ENCODE measurements at regions not wholly inside any gene's neighbourhood (a gene's known extent, or its start where the extent isn't known, plus 50 kb on each side); places are given as distances from the start of the nearest gene placed in this dataset.

DNA sequence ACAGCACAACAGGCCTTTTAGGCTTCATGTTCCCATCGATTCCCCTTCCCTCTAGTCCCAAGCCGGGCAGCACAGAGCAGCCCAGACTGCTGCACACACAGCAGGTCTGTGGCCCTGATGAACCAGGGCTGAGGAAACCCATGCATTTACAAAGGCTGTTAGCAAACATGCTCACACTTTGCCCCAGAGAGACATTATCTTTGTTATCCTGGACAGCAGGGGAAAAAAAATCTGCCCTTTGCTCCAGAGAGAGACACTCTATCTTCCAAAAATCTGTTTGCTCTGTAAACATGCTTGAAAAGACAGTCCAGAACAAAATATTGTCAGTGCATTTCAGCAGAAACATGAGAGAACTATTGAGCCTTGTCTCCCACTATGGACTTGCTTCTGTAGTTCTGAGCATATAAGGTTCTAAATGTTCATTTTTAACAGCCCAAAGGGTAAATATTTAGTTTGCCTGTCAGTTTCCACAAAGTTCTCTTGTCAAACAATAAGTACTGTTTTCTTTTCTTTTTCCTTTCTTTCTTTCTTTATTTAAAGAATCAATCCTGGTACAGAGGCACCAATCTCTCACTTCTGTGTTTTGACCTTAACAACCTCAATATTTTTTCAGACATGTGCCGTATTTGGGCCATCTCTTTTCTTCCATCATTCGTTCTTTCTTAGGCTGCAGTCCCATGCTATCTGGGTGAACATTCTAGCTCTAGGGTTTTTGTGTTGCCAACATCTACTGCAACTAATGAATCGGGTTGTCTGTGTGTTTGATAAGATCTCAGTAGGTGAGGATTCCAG is 468.0 kb downstream of the EPM2A start (continued):
- TF ChIP-seq, protein P1, sequence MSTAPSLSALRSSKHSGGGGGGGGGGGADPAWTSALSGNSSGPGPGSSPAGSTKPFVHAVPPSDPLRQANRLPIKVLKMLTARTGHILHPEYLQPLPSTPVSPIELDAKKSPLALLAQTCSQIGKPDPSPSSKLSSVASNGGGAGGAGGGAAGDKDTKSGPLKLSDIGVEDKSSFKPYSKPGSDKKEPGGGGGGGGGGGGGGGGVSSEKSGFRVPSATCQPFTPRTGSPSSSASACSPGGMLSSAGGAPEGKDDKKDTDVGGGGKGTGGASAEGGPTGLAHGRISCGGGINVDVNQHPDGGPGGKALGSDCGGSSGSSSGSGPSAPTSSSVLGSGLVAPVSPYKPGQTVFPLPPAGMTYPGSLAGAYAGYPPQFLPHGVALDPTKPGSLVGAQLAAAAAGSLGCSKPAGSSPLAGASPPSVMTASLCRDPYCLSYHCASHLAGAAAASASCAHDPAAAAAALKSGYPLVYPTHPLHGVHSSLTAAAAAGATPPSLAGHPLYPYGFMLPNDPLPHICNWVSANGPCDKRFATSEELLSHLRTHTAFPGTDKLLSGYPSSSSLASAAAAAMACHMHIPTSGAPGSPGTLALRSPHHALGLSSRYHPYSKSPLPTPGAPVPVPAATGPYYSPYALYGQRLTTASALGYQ (CRISPR knock-in tag; IDR thresholded peaks at IDR 0.05), result peak; percentile 100
- TF ChIP-seq, protein P2, sequence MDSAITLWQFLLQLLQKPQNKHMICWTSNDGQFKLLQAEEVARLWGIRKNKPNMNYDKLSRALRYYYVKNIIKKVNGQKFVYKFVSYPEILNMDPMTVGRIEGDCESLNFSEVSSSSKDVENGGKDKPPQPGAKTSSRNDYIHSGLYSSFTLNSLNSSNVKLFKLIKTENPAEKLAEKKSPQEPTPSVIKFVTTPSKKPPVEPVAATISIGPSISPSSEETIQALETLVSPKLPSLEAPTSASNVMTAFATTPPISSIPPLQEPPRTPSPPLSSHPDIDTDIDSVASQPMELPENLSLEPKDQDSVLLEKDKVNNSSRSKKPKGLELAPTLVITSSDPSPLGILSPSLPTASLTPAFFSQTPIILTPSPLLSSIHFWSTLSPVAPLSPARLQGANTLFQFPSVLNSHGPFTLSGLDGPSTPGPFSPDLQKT (CRISPR knock-in tag; IDR thresholded peaks at IDR 0.05; ENCODE audit: borderline replicate concordance), result no peak
- TF ChIP-seq ATF7 (IDR thresholded peaks at IDR 0.05) (0 out of 2 replicates have a peak, but pooled peaks have one; percentile 15), ATF7 (CRISPR knock-in tag; IDR thresholded peaks at IDR 0.05) (peak; percentile 62; the same call in 1 of the 2 replicates), SIX4 (CRISPR knock-in tag; IDR thresholded peaks at IDR 0.05) (peak; percentile 81), ZNF570 (CRISPR knock-in tag; IDR thresholded peaks at IDR 0.05; ENCODE audit: borderline replicate concordance) (peak; percentile 76; the same call in 1 of the 2 replicates), ZNF768 (CRISPR knock-in tag; IDR thresholded peaks at IDR 0.05) (peak; percentile 99), CAMTA2 (CRISPR knock-in tag; IDR thresholded peaks at IDR 0.05; ENCODE audit: borderline replicate concordance) (no peak), HOXA9 (CRISPR knock-in tag; IDR thresholded peaks at IDR 0.05; ENCODE audit: borderline replicate concordance) (no peak), SP1 (IDR thresholded peaks at IDR 0.05) (no peak), SP1 (CRISPR knock-in tag; IDR thresholded peaks at IDR 0.05) (peak; percentile 40; the same call in 1 of the 2 replicates), LCORL (IDR thresholded peaks at IDR 0.05) (peak; percentile 98), LCORL (CRISPR knock-in tag; IDR thresholded peaks at IDR 0.05) (peak; percentile 98), POLR2G (IDR thresholded peaks at IDR 0.05; ENCODE audit: low read depth, low read length) (peak; percentile 81), U2AF2 (IDR thresholded peaks at IDR 0.05; ENCODE audit: low read depth, low read length) (no peak), SAFB2 (CRISPR knock-in tag; IDR thresholded peaks at IDR 0.05; ENCODE audit: borderline replicate concordance, low read depth) (no peak), PHB2 (IDR thresholded peaks at IDR 0.05; ENCODE audit: partially characterized antibody) (no peak), ZNF224 (CRISPR knock-in tag; IDR thresholded peaks at IDR 0.05) (0 out of 2 replicates have a peak, but pooled peaks have one; percentile 54), PAX8 (CRISPR knock-in tag; IDR thresholded peaks at IDR 0.05; ENCODE audit: borderline replicate concordance) (no peak), RBFOX2 (IDR thresholded peaks at IDR 0.05; ENCODE audit: low read depth, low read length) (no peak)
- TF ChIP-seq, protein P3, sequence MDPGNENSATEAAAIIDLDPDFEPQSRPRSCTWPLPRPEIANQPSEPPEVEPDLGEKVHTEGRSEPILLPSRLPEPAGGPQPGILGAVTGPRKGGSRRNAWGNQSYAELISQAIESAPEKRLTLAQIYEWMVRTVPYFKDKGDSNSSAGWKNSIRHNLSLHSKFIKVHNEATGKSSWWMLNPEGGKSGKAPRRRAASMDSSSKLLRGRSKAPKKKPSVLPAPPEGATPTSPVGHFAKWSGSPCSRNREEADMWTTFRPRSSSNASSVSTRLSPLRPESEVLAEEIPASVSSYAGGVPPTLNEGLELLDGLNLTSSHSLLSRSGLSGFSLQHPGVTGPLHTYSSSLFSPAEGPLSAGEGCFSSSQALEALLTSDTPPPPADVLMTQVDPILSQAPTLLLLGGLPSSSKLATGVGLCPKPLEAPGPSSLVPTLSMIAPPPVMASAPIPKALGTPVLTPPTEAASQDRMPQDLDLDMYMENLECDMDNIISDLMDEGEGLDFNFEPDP (CRISPR knock-in tag; conservative IDR thresholded peaks at IDR 0.05), result 0 out of 2 replicates have a peak, but pooled peaks have one; percentile 90
- TF ChIP-seq, protein P4, sequence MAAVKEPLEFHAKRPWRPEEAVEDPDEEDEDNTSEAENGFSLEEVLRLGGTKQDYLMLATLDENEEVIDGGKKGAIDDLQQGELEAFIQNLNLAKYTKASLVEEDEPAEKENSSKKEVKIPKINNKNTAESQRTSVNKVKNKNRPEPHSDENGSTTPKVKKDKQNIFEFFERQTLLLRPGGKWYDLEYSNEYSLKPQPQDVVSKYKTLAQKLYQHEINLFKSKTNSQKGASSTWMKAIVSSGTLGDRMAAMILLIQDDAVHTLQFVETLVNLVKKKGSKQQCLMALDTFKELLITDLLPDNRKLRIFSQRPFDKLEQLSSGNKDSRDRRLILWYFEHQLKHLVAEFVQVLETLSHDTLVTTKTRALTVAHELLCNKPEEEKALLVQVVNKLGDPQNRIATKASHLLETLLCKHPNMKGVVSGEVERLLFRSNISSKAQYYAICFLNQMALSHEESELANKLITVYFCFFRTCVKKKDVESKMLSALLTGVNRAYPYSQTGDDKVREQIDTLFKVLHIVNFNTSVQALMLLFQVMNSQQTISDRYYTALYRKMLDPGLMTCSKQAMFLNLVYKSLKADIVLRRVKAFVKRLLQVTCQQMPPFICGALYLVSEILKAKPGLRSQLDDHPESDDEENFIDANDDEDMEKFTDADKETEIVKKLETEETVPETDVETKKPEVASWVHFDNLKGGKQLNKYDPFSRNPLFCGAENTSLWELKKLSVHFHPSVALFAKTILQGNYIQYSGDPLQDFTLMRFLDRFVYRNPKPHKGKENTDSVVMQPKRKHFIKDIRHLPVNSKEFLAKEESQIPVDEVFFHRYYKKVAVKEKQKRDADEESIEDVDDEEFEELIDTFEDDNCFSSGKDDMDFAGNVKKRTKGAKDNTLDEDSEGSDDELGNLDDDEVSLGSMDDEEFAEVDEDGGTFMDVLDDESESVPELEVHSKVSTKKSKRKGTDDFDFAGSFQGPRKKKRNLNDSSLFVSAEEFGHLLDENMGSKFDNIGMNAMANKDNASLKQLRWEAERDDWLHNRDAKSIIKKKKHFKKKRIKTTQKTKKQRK (IDR thresholded peaks at IDR 0.05; ENCODE audit: low read length), result no peak

Data from HepG2 (cell line).